GM12875 (cell line): ENCODE measurements at regions not wholly inside any gene's neighbourhood (a gene's known extent, or its start where the extent isn't known, plus 50 kb on each side); places are given as distances from the start of the nearest gene placed in this dataset.

Source experiments
- H3K4me3 ChIP-seq: one replicate; pipeline ENCODE4 v1.5.1; 2011; ENCODE audit warnings: low read depth, low read length, control low read depth
- CTCF ChIP-seq: IDR thresholded peaks from 2 replicates; pipeline ENCODE4 v1.5.1; 2011; ENCODE audit warnings: low read depth, mild to moderate bottlenecking, control low read depth, inconsistent platforms, low read length, moderate library complexity, borderline replicate concordance; ENCODE audit not compliant: insufficient read depth

- peak; percentile 31; the same call in 1 of the 2 replicates for TF ChIP-seq CTCF
- no peak overlapping the region for H3K4me3 ChIP-seq
Measured at GRCh38 chr11:97140885-97141494, 751.2 kb downstream of the JRKL start.

- no peak for TF ChIP-seq CTCF
- H3K4me3 ChIP-seq, result no peak overlapping the region
Measured at GRCh38 chr11:97143463-97143862, 753.6 kb downstream of the JRKL start.

- no peak overlapping the region for H3K4me3 ChIP-seq
- no peak for TF ChIP-seq CTCF
Measured at GRCh38 chr11:97149741-97150140, 759.9 kb downstream of the JRKL start.

DNA sequence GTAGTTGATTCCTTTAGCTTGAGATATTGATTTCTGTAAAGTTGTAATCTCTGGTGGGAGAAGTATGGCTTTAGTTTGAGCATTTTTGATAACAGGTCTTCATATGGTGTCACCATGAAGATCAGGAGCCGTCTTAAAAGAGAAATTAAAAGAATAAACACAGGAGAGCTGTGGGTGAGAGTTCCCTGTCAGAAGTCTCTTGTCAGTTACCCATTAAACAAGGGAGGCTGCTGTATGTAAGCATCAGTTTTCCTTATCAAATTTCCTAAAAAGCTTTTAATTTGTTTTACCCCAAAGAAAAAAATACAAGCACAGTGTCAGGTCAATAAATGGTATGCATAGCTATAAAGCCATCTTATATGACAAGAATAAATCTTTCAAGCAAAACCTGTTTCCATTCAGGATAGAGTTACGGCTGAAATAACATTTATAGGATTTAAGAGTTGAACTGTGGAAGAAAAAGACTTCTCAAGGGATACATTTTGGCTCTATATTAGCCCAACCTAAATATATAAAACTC lies 767.5 kb downstream of the JRKL start:
- no peak overlapping the region for H3K4me3 ChIP-seq
- no peak for TF ChIP-seq CTCF

DNA sequence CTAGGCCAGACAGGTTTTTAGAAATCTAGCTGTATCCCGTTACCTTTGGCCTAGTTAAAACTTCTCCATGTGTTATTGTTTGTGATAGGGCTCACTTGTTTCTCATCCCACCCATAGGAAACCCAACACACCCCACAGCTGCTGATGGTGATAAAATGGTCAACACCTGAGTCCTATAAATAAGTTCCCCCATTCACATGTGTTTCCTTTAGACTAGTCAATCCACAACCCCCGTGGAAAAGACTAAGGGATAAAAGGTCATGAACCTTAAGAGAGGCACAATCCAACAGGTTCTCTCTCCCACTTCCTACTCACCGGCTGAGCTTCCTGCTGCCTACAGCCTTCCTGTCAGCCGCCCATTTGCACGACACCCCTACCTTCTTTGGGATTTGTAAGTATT lies 768.4 kb downstream of the JRKL start:
- H3K4me3 ChIP-seq, result no peak overlapping the region
- no peak for TF ChIP-seq CTCF

DNA sequence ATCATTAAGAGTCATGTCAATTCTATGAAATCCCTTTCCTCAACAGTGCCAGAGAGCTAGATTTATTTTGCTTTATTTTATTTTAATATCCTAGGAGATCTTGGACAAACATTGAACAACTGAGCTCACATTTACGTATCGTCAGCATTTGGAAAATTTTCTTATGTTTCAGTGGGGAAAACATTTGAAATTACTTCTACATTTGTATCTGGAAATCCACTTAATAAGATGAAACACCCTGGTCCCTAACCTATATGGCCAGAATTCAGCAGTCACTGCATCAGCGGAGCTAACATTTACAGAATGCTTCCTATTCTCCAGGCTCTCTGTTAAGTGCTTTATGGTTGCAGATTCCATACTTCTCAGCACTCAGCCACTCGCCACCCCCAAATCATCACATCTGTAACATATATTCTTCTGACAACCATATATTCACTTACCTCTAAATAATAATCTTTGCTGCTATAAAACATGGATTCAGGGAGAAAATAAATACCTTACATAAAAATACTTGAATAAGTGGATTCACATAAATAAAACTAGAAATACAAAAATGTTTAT lies 773.9 kb downstream of the JRKL start:
- no peak for TF ChIP-seq CTCF
- H3K4me3 ChIP-seq, result no peak overlapping the region
